WERI-Rb-1 (cell line): ENCODE measurements at regions not wholly inside any gene's neighbourhood (a gene's known extent, or its start where the extent isn't known, plus 50 kb on each side); places are given as distances from the start of the nearest gene placed in this dataset.

Experiments
- DNase-seq: peaks from one replicate; pipeline ENCODE4 v3.0.0-alpha.2; 2020
- H3K27ac ChIP-seq: fragments of 250-450 bp; sonication (Bioruptor Pico); 2 replicates; pipeline ENCODE4 v1.5.1; 2020; ENCODE audit warnings: mild to moderate bottlenecking, moderate library complexity
- H3K27me3 ChIP-seq: fragments of 250-450 bp; sonication (Bioruptor Pico); 2 replicates; pipeline ENCODE4 v1.5.1; 2021; ENCODE audit warnings: mild to moderate bottlenecking, low read depth, moderate library complexity; ENCODE audit not compliant: insufficient read depth, severe bottlenecking
- H3K36me3 ChIP-seq: fragments of 250-450 bp; sonication (Bioruptor Pico); 2 replicates; pipeline ENCODE4 v1.5.1; 2020; ENCODE audit warnings: mild to moderate bottlenecking, moderate library complexity
- H3K4me3 ChIP-seq: 2 replicates; pipeline ENCODE4 v1.5.1; 2011; ENCODE audit warnings: low read depth, mild to moderate bottlenecking, control low read depth, low read length
- H3K9me3 ChIP-seq: fragments of 250-450 bp; sonication (Bioruptor Pico); 2 replicates; pipeline ENCODE4 v1.5.1; 2021; ENCODE audit warnings: mild to moderate bottlenecking, moderate library complexity; ENCODE audit not compliant: severe bottlenecking
- TF ChIP-seq, protein P1 (sequence below): IDR thresholded peaks from 2 replicates; pipeline ENCODE4 v1.5.1; 2011; ENCODE audit warnings: low read depth, mild to moderate bottlenecking, control low read depth, inconsistent platforms, low read length

DNA sequence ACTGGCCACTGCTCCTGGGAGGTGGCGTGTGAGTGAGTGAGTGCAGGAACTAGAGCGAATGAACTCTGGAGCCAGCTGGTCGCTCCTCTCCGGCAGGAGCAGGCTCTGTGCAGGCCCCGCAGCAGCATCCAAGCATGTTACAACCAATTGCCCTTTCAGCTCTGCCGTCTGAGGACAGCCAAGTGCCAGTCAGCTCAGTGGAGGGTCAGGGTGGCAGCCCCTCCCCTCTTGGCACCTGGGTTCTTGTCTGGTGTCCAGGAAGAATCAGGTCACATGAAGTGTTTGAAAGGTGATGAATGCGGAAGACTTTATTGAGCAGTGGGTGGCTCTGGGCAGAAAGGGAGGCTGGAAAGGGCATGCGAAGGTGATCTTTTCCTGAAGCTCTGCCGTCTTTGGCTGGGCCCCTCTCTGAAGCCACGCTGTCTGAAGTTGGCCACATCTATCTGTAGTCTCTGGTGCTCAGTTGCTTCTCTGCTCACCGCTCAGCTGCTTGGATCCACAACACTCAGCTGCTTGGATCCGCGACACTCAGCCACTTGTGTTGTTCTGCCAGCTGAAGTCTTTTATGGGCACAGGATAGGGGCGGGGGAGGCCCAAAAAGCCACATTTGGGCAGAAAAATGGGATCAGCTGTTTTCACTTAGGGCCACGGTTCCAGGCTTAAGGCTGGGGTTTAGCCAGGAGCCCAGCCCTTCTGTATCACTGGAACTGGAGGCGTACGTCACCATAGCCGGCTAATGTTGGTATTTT is 139.8 kb downstream of the ADSS2 start:
- peaks cover 3% of the 10 kb centered on the region for H3K9me3 ChIP-seq
- TF ChIP-seq, protein P1, sequence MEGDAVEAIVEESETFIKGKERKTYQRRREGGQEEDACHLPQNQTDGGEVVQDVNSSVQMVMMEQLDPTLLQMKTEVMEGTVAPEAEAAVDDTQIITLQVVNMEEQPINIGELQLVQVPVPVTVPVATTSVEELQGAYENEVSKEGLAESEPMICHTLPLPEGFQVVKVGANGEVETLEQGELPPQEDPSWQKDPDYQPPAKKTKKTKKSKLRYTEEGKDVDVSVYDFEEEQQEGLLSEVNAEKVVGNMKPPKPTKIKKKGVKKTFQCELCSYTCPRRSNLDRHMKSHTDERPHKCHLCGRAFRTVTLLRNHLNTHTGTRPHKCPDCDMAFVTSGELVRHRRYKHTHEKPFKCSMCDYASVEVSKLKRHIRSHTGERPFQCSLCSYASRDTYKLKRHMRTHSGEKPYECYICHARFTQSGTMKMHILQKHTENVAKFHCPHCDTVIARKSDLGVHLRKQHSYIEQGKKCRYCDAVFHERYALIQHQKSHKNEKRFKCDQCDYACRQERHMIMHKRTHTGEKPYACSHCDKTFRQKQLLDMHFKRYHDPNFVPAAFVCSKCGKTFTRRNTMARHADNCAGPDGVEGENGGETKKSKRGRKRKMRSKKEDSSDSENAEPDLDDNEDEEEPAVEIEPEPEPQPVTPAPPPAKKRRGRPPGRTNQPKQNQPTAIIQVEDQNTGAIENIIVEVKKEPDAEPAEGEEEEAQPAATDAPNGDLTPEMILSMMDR = no peak
- no peaks in the 10 kb centered on the region for H3K36me3 ChIP-seq
- H3K27me3 ChIP-seq = no peaks in the 10 kb centered on the region
- no peak overlapping the region for H3K27ac ChIP-seq
- H3K4me3 ChIP-seq = no peak overlapping the region
- DNase-seq = no peak

GRCh38 chr1:244313346-244313745 is 138.4 kb downstream of the ADSS2 start:
- TF ChIP-seq, protein P1 = no peak

DNA sequence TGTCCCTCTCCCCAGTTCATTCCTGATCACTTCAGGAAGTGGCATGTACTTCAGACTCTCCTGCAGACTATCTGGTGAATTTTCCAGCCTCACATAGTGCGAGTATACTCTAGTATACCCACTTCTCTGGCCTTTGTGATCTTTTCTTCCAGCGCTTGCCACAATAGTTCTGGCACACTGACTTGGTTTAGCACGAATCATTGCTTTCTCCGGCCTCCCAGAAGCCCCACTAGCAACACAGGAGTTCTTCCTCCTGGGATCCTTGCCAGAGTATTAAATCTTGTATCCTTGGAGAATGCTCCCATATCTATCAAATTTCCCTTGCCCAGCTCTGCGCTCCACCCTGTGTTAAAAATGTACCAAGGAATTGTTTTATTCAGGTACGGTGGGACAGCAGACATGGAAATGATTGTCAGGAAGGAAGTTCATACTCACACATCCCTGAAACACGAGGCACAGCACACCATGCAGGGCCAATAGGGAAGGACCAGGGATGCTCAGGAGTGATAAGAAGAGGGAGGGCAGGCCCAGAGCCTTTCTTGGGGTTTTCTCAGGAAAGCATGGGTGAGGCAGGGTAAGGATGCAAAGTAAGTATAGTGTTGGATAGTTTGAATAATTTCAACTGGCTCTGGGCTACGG is 136.7 kb downstream of the ADSS2 start:
- H3K36me3 ChIP-seq = no peaks in the 10 kb centered on the region
- no peaks in the 10 kb centered on the region for H3K9me3 ChIP-seq
- no peak for DNase-seq
- TF ChIP-seq, protein P1 = no peak
- no peaks in the 10 kb centered on the region for H3K27me3 ChIP-seq
- no peak overlapping the region for H3K4me3 ChIP-seq
- no peak overlapping the region for H3K27ac ChIP-seq

More at GRCh38 chr1:244313346-244313745, 138.4 kb downstream of the ADSS2 start:
- no peaks in the 10 kb centered on the region for H3K36me3 ChIP-seq
- no peak overlapping the region for H3K4me3 ChIP-seq
- no peaks in the 10 kb centered on the region for H3K27me3 ChIP-seq
- DNase-seq = no peak
- no peak overlapping the region for H3K27ac ChIP-seq
- H3K9me3 ChIP-seq = no peaks in the 10 kb centered on the region

DNA sequence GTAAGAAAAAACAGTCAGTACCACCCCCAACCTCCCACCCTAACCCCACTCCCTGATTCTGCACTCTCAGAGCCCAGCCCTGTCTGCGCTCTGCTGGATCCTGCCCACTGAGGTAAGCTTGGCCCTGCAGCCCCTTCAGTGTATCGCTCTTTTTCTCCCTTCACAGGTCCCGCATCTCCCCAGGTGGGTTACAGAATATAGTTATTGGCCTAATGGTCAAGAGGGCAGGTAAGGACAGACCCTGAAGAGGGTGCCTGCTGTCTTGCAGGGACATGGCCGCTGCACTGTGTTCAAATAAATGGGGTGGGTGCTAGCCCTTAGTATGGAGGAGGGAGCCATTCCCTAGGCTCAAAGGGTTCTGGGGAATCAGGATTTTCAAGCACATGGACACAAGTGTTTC is 135.7 kb downstream of the ADSS2 start:
- TF ChIP-seq, protein P1 = no peak
- no peak overlapping the region for H3K27ac ChIP-seq
- no peak for DNase-seq

GRCh38 chr1:244316407-244316806 is 135.3 kb downstream of the ADSS2 start:
- DNase-seq = no peak
- Histone ChIP-seq H3K9me3 (no peaks in the 10 kb centered on the region), H3K27ac (no peak overlapping the region), H3K4me3 (no peak overlapping the region), H3K36me3 (no peaks in the 10 kb centered on the region), H3K27me3 (no peaks in the 10 kb centered on the region)
- TF ChIP-seq, protein P1 = no peak

More for the DNA sequence above, 135.7 kb downstream of the ADSS2 start:
- Histone ChIP-seq H3K27me3 (no peaks in the 10 kb centered on the region), H3K9me3 (no peaks in the 10 kb centered on the region), H3K36me3 (no peaks in the 10 kb centered on the region), H3K4me3 (no peak overlapping the region)
